OCI-M2 (cell line): ENCODE measurements at regions not wholly inside any gene's neighbourhood (a gene's known extent, or its start where the extent isn't known, plus 50 kb on each side); places are given as distances from the start of the nearest gene placed in this dataset.
"Not testable (repeated sequence)": the region's sequence is repeated elsewhere in the genome, so short reads cannot be mapped to it uniquely, and the experiment has no call there.

Experiments
- DNase-seq: peaks from one replicate; lab custom pipeline; 2025; ENCODE audit not compliant: unreplicated experiment; lab: John Stamatoyannopoulos, UW

- DNase-seq, result no peak
These were observed 54.7 kb upstream of the ARSJ start for GRCh38 chr4:114034189-114034588.

DNA sequence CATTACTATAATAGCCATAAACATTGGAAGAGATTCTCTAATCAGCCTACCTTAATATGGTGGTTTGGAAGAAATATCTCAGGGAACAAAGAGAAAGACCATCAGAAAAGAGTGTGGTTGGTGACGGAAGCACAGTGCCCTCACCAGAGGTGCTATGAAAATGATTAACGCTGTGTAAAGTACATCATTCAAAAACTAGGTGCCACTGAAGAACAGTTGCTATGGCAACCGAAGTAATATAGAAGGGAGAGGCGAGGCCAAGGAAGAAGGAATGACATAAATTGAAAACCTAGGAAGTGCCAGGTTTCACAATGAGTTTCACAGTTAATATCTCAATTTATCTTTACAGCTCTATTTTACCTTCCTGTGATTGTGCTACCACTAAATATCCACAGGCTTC is 57.0 kb upstream of the ARSJ start:
- DNase-seq, result no peak

- no peak for DNase-seq
These were observed 57.4 kb upstream of the ARSJ start for GRCh38 chr4:114036864-114037263.

DNA sequence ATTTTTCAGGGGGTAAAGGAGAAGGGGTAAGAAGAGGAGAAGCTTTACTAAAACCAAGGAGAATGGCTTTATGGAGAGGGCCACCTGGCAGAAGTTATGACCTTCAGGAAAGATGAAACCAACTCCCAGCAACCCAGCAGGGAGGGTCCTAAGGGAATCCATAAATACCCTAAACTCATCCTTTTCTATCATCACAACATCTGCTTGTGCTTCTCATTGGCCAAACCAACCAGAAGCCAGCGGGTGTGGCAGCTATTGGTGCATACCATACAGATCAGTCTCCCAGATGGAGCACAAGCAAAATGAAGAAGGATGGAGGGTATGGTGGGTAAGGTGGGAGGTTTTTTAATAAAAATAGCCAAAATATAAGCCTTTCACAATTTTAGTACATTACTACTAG is 58.5 kb upstream of the ARSJ start:
- no peak for DNase-seq

GRCh38 chr4:114038762-114039387 is 59.4 kb upstream of the ARSJ start:
- no peak for DNase-seq

DNA sequence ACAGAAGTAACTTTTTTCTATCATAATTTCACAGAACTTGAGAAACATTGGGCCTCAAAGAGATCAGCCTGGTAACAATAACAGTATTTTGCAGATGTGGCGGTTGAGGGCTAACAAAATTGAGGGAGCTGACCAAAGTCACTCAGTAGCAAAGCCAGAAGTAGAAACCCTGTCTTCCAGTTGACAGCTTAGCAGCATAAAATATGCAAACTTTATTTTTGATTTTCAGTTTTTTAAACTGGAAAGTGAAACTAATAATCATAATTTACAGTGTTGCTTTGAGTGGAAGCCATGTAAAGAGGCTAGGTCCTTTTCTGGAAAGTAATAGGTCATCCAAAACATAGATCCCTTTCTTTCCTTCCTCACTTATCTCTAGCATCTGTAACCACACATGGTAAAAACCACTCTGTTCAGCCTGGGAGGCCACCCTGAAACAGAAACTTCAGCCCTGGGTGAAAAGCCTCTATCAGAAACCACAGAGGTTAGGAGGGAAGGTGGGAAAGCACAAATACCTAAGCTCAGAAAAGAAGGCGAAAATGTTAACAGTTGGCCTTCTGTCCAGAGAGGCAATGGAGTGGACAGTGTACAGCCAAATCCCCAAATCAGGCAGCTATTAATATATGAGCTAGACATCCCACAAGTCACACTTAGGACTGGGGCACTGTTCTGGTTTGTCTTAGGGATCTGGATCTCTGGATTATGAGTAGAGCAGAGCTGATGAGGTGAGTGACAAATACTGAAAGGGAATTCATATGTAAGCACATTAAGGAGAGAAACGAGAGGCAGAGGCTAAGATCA is 61.1 kb upstream of the ARSJ start:
- DNase-seq, result no peak

- no peak for DNase-seq
These were observed 61.6 kb upstream of the ARSJ start for GRCh38 chr4:114041117-114041475.

- no peak for DNase-seq
These were observed 63.7 kb upstream of the ARSJ start for GRCh38 chr4:114043116-114043515.

- not testable (repeated sequence) for DNase-seq
These were observed 64.9 kb upstream of the ARSJ start for GRCh38 chr4:114044351-114044750.

GRCh38 chr4:114046331-114046730 is 66.9 kb upstream of the ARSJ start:
- no peak for DNase-seq

DNA sequence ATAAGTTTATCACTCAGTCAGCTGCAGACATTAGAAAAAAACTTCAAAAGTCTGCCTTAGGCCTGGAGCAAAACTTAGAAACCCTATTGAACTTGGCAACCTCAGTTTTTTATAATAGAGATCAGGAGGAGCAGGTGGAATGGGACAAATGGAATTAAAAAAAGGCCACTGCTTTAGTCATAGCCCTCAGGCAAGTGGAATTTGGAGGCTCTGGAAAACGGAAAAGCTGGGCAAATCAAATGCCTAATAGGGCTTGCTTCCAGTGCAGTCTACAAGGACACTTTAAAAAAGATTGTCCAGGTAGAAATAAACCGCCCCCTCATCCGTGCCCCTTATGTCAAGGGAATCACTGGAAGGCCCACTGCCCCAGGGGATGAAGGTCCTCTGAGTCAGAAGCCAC is 68.7 kb upstream of the ARSJ start:
- not testable (repeated sequence) for DNase-seq

DNA sequence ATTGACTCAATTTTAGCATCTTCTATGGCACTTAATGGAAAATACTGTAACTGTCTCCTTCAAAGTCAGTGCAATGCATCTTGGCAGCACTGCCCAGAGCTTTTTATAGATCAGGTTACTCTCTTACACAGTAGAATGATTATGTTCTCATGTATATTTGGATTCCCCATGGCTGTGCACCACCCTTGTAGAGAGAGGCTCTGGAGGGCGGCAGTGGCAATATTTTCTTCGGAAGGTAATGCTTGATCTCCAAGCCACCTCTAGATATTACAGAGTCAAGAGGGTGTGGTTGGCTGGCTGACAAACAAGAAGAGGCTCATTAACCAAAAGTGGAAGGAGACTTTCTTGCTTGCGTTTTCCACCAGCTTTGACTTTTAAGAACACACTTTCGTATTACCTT is 72.8 kb upstream of the ARSJ start:
- DNase-seq, result no peak

DNA sequence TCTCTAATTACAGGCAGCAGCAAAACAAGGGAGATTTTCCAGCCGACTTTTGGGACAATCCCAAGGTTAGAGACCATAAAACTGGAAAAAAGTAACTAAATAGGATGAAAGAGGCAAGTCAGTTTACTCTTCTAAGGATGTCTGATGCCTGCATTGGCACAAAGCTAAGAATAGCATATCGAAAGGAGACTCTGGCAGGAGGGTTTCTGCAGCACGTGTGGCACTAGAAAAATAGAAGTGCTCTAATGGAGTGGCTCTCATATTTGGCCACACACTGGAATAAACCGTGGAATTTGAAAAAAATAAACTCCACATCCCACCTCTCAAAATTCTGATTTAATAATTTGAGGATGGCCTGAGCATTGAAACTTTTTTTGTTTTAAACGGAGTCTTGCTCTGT is 77.2 kb upstream of the ARSJ start:
- DNase-seq, result no peak

- DNase-seq, result no peak
These were observed 78.3 kb upstream of the ARSJ start for GRCh38 chr4:114057746-114058145.

GRCh38 chr4:114062499-114062898 is 83.1 kb upstream of the ARSJ start:
- DNase-seq, result no peak

DNA sequence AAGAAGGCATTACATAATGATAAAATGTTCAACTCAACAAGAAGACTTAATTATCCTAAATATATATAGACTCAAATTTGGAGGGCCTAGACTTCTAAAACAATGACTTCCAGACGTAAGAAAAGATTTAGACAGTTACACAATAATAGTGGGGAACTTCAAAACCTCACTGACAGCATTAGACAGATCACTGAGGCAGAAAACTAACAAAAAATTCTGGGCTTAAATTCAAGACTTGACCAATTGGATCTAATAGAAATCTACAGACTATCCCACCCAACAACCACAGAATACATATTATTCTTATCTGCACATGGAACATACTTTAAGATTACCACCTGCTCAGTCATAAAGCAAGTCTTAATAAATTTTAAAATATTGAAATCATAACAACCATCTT is 93.3 kb upstream of the ARSJ start:
- DNase-seq, result no peak

GRCh38 chr4:114076899-114077570 is 97.6 kb upstream of the ARSJ start:
- DNase-seq, result no peak

DNA sequence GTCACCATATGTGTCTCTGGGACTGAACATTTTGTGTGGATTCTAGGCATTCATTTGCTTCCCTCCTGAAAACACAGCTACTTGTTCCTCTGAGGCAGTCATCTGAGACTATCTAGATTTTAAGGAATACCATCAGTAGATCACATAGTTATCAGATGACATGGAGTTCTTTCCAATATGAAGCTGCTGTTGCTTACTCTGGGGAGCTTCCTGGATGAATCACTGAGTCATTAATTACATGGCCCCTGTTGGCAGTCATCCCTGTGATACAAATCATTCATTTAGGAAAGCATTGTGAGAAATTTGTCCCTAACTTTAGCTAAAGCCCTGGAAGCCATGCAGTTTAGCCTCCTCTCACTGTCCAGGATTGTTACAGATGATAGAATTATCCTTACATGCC is 98.2 kb upstream of the ARSJ start:
- no peak for DNase-seq

DNA sequence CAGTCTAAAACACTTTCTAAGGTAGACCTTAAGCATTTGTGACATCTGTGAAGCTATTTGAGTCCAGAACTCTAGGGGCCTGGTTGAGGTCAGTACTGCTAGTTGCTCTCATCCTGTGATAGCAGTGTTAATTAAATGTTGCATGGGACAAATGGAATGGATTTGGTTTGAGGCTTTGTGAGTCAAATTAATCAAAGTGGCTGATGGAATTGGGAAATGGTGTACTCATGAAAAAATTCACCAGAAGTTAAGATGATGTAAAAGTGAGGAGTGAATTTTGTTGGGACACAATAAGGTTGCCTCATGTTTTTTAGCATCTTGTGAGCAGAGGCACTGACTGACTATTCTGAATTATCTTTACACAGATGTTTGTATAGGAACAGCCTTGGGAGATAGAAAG is 99.2 kb upstream of the ARSJ start:
- DNase-seq, result no peak

DNA sequence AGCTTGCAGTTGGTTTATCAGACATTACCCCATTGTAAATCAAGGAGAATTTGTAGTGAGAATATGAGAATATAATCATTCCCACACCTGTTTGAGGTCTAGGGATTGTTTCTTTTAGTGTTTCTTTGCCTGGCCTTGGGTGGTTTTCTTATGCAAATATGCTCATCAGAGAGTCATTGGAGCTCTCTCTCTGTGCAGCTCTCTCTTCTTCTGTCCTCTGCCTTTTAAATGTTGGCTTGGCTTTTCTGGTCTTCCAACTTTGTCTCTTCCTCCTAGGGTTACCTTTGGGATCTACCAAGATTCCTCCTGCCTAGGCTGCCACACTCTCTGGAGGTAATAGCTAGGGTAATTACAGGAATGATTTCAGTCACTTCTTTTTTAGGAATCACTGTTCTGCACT is 102.3 kb upstream of the ARSJ start:
- DNase-seq, result no peak

GRCh38 chr4:114082348-114082747 is 102.9 kb upstream of the ARSJ start:
- DNase-seq, result no peak

- no peak for DNase-seq
These were observed 106.3 kb upstream of the ARSJ start for GRCh38 chr4:114085611-114086345.
